IPS-20b (cell line): ENCODE measurements at regions not wholly inside any gene's neighbourhood (a gene's known extent, or its start where the extent isn't known, plus 50 kb on each side); places are given as distances from the start of the nearest gene placed in this dataset.

Source experiments
- H3K27ac ChIP-seq: one replicate; pipeline ENCODE4 v1.5.1; 2013; ENCODE audit warnings: low read length
- H3K27me3 ChIP-seq: 2 replicates; pipeline ENCODE4 v1.6.1; 2013; ENCODE audit warnings: mild to moderate bottlenecking, low read length, inconsistent platforms; ENCODE audit not compliant: insufficient read depth
- H3K36me3 ChIP-seq: 2 replicates; pipeline ENCODE4 v1.6.1; 2013; ENCODE audit warnings: low read depth, mild to moderate bottlenecking, inconsistent platforms, low read length, moderate library complexity; ENCODE audit not compliant: insufficient read depth
- H3K4me1 ChIP-seq: 2 replicates; pipeline ENCODE4 v1.6.1; 2013; ENCODE audit warnings: mild to moderate bottlenecking, control low read depth, inconsistent platforms, low read length, moderate library complexity; ENCODE audit not compliant: insufficient read depth
- H3K4me3 ChIP-seq: 2 replicates; pipeline ENCODE4 v1.5.1; 2013; ENCODE audit warnings: mild to moderate bottlenecking, low read length, inconsistent platforms
- H3K9ac ChIP-seq: 2 replicates; pipeline ENCODE4 v1.6.1; 2013; ENCODE audit warnings: low read depth, mild to moderate bottlenecking, inconsistent platforms, low read length, moderate library complexity
- H3K9me3 ChIP-seq: 2 replicates; pipeline ENCODE4 v1.6.1; 2013; ENCODE audit warnings: mild to moderate bottlenecking, low read depth, low read length, inconsistent platforms; ENCODE audit not compliant: insufficient read depth

GRCh38 chr2:215718890-215719289 lies 283.0 kb upstream of the FN1 start:
- no peaks in the 10 kb centered on the region for H3K27me3 ChIP-seq
- H3K9ac ChIP-seq = no peak overlapping the region
- H3K4me1 ChIP-seq = no peaks in the 10 kb centered on the region
- no peaks in the 10 kb centered on the region for H3K36me3 ChIP-seq
- no peaks in the 10 kb centered on the region for H3K9me3 ChIP-seq
- no peak overlapping the region for H3K27ac ChIP-seq
- H3K4me3 ChIP-seq = no peak overlapping the region

DNA sequence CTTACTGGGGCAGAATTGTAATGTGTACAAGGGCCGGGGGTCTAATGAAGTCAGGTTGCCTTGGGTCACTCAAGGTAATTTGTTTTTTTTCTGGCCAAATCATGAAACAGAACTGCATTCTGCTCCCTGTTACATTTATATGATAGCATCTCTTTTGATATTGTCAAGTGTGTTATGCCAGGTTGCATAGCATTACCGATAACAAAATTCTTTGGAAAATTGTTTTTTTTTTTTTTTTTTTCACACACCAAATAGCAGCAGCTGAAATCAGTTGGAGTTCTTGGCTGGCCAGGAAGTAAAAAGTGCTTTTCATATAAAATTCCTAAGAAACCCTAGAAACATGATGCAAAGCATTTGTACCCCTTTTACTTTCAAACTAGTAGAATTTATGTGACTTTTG lies 282.6 kb upstream of the FN1 start:
- Histone ChIP-seq H3K9me3 (no peaks in the 10 kb centered on the region), H3K9ac (no peak overlapping the region), H3K27me3 (no peaks in the 10 kb centered on the region), H3K4me1 (no peaks in the 10 kb centered on the region), H3K36me3 (no peaks in the 10 kb centered on the region), H3K4me3 (no peak overlapping the region), H3K27ac (no peak overlapping the region)

- no peaks in the 10 kb centered on the region for H3K9me3 ChIP-seq
- H3K27me3 ChIP-seq = no peaks in the 10 kb centered on the region
- no peak overlapping the region for H3K27ac ChIP-seq
- H3K9ac ChIP-seq = no peak overlapping the region
- no peaks in the 10 kb centered on the region for H3K36me3 ChIP-seq
- H3K4me3 ChIP-seq = no peak overlapping the region
- no peaks in the 10 kb centered on the region for H3K4me1 ChIP-seq
These were observed 281.9 kb upstream of the FN1 start for GRCh38 chr2:215717501-215718381.

DNA sequence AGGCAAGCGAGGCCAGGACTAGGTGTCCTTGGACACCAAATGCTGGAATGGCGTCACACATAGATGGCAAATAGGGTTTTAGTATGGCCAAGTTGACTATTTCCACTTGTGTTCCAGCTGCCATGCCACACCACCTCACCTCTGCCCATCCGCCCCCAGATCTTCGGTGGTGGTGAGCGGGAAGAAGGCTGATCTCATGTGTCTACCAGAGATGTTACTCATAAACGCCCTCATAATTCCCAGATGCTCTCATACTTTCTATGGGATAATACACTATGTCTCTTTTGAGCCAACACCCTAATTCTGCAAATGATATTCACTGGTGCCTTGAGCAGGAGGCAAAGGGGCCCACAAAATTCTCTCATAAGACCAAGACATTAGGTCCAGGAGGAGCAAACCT lies 281.1 kb upstream of the FN1 start:
- Histone ChIP-seq H3K36me3 (no peaks in the 10 kb centered on the region), H3K4me1 (peaks cover 3% of the 10 kb centered on the region), H3K4me3 (no peak overlapping the region), H3K9me3 (no peaks in the 10 kb centered on the region), H3K9ac (no peak overlapping the region), H3K27me3 (no peaks in the 10 kb centered on the region), H3K27ac (no peak overlapping the region)

GRCh38 chr2:215712871-215713790 lies 277.3 kb upstream of the FN1 start:
- no peaks in the 10 kb centered on the region for H3K36me3 ChIP-seq
- H3K4me1 ChIP-seq = peaks cover 8% of the 10 kb centered on the region
- H3K27ac ChIP-seq = no peak overlapping the region
- no peak overlapping the region for H3K9ac ChIP-seq
- H3K27me3 ChIP-seq = no peaks in the 10 kb centered on the region
- no peaks in the 10 kb centered on the region for H3K9me3 ChIP-seq
- H3K4me3 ChIP-seq = no peak overlapping the region

- Histone ChIP-seq H3K4me3 (no peak overlapping the region), H3K4me1 (peaks cover 8% of the 10 kb centered on the region), H3K9ac (no peak overlapping the region)
These were observed 276.5 kb upstream of the FN1 start for GRCh38 chr2:215712219-215712868.

GRCh38 chr2:215711471-215712034 lies 275.7 kb upstream of the FN1 start:
- Histone ChIP-seq H3K4me1 (peaks cover 8% of the 10 kb centered on the region), H3K9me3 (no peaks in the 10 kb centered on the region), H3K9ac (no peak overlapping the region), H3K36me3 (no peaks in the 10 kb centered on the region), H3K27me3 (no peaks in the 10 kb centered on the region), H3K27ac (no peak overlapping the region), H3K4me3 (no peak overlapping the region)

More at GRCh38 chr2:215712219-215712868, 276.5 kb upstream of the FN1 start:
- H3K9me3 ChIP-seq = no peaks in the 10 kb centered on the region
- no peak overlapping the region for H3K27ac ChIP-seq
- H3K27me3 ChIP-seq = no peaks in the 10 kb centered on the region
- no peaks in the 10 kb centered on the region for H3K36me3 ChIP-seq

DNA sequence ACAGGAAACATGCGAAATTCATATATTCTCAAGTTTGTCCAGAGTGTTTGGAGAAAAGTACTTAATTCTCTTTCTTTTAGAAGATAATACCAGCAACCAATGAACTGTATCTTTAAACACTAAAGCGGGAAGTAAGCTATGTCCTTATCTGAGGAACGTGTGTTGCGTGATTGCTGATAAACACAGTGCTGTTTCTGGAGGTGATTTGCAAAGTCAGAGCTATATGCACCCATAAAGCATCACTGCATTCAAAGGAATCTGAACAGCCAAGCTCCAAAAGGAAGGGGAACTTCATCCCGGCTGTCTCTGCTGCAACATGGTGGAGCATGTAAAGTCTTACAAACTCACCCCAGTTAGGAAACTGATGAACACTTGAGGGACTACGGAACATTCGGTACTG lies 271.7 kb upstream of the FN1 start:
- Histone ChIP-seq H3K4me3 (no peak overlapping the region), H3K9ac (no peak overlapping the region), H3K36me3 (no peaks in the 10 kb centered on the region), H3K27me3 (no peaks in the 10 kb centered on the region), H3K9me3 (no peaks in the 10 kb centered on the region), H3K4me1 (peaks cover 8% of the 10 kb centered on the region), H3K27ac (no peak overlapping the region)

DNA sequence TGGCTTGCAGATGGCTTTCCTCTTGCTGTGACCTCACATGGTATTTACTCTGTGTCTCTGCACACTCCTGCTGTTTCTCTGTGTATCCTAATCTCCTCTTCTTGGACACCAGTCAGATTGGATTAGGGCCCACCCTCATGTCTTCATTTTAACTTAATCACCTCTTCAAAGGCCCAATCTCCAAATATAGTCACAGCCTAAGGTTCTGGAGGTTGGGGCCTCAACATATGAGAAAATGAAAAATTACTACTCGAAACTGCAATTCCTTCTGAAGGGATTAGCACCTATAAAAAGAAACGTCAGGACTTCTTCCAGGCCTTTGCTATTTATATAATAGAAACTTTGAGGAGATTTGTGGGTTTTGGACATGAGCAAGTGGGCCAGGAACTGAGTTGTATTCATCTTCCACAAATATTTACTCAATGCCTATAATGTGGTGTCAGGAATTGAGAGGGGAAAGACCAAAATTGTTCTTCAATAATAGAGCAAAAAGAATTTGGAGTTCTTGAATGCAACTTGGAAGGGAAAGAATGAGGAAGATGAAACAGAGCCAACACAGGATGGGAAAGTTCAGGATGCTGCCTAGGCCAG lies 270.0 kb upstream of the FN1 start:
- Histone ChIP-seq H3K4me1 (no peaks in the 10 kb centered on the region), H3K9ac (no peak overlapping the region), H3K27ac (no peak overlapping the region)

GRCh38 chr2:215705281-215705680 lies 269.4 kb upstream of the FN1 start:
- no peak overlapping the region for H3K9ac ChIP-seq
- H3K4me3 ChIP-seq = no peak overlapping the region
- H3K27ac ChIP-seq = no peak overlapping the region
- no peaks in the 10 kb centered on the region for H3K36me3 ChIP-seq
- no peaks in the 10 kb centered on the region for H3K9me3 ChIP-seq
- H3K4me1 ChIP-seq = no peaks in the 10 kb centered on the region
- H3K27me3 ChIP-seq = no peaks in the 10 kb centered on the region

More for the DNA sequence above, 270.0 kb upstream of the FN1 start:
- H3K36me3 ChIP-seq = no peaks in the 10 kb centered on the region
- H3K4me3 ChIP-seq = no peak overlapping the region
- H3K9me3 ChIP-seq = no peaks in the 10 kb centered on the region
- no peaks in the 10 kb centered on the region for H3K27me3 ChIP-seq
